Right lobe of liver (tissue), 6 donors: ENCODE measurements at regions not wholly inside any gene's neighbourhood (a gene's known extent, or its start where the extent isn't known, plus 50 kb on each side); places are given as distances from the start of the nearest gene placed in this dataset.

ENCODE experiments used
- ATAC-seq, 4 donors: fragments of 200-7000 bp; cut with Tn5 transposase; one replicate each; pipeline ENCODE4 v1.9.1; 2020; ENCODE audit warnings: mild to moderate bottlenecking in 4 of 4, moderate library complexity in 4 of 4
- DNase-seq, 3 donors: peaks; one replicate each; pipeline ENCODE4 v3.0.0-alpha.2; 2020
- H3K27ac ChIP-seq, 3 donors: fragments of 200-600 bp; one replicate each; pipeline ENCODE4 v1.8.0; 2022
- H3K27me3 ChIP-seq, 2 donors: fragments of 200-600 bp; one replicate each; pipeline ENCODE4 v1.8.0; 2022
- H3K36me3 ChIP-seq, 4 donors: fragments of 200-600 bp; sonication (generic) in 1 of 4; one replicate each; pipeline versions ENCODE4 v1.5.1 to v1.8.0; 2017 to 2022; ENCODE audit warnings: control low read depth in 1 of 4
- H3K4me1 ChIP-seq, 4 donors: fragments of 200-600 bp; sonication (generic) in 1 of 4; one replicate each; pipeline versions ENCODE4 v1.5.1 to v1.8.0; 2017 to 2022; ENCODE audit warnings: control low read depth in 1 of 4
- H3K4me3 ChIP-seq, 3 donors: fragments of 200-600 bp; one replicate each; pipeline ENCODE4 v1.8.0; 2022
- H3K9me3 ChIP-seq, 4 donors: fragments of 200-600 bp; sonication (generic) in 1 of 4; one replicate each; pipeline versions ENCODE4 v1.5.1 to v1.8.0; 2017 to 2022; ENCODE audit warnings: control low read depth in 1 of 4
- POLR2A ChIP-seq: fragments of 450-650 bp; IDR thresholded peaks from one replicate; pipeline ENCODE4 v1.6.1; 2017; ENCODE audit warnings: antibody characterized with exemption, mild to moderate bottlenecking
- WGBS: methylation state at CpG from one replicate; pipeline ENCODE4 v1.1.6; 2018; ENCODE audit warnings: low coverage, low lambda C conversion rate; ENCODE audit not compliant: insufficient coverage; ENCODE audit errors: missing lambda C conversion rate; 5-methylcytosine and 5-hydroxymethylcytosine counted together
- intact Hi-C, 2 donors: fragments of 100-400 bp; cut with DNase I; formaldehyde crosslinking; loops; one replicate each; pipeline versions ENCODE4 v1.11.2 to v1.14.1; 2022
- TF ChIP-seq, protein P1 (sequence below), 4 donors: fragments of 200-600 bp in 3 of 4; fragments of 450-650 bp in 1 of 4; IDR thresholded peaks; one replicate each; pipeline versions ENCODE4 v1.5.1 to v1.8.0; 2016 to 2022; ENCODE audit warnings: antibody characterized with exemption in 4 of 4, mild to moderate bottlenecking in 2 of 4
- donor health status: DM: no; HTN: yes; CAD: no.
- donor health status: DM: no; HTN: no; CAD: no.
- donor health status: DM: no; HTN: no; CAD: no.
- donor health status: DM: no; HTN: yes; CAD: no.
- donor health status: DM: no; HTN: yes; CAD: no.

GRCh38 chr19:13629687-13630357, 123.5 kb upstream of the CACNA1A start:
- ATAC-seq (no peak), DNase-seq (no peak)
- Histone ChIP-seq H3K9me3 (no peaks in the 10 kb centered on the region), H3K27ac (no peak overlapping the region), H3K4me3 (no peak overlapping the region), H3K27me3 (no peaks in the 10 kb centered on the region), H3K36me3 (no peaks in the 10 kb centered on the region), H3K4me1 (no peaks in the 10 kb centered on the region)
- TF ChIP-seq POLR2A, result no peak
- TF ChIP-seq, protein P1, sequence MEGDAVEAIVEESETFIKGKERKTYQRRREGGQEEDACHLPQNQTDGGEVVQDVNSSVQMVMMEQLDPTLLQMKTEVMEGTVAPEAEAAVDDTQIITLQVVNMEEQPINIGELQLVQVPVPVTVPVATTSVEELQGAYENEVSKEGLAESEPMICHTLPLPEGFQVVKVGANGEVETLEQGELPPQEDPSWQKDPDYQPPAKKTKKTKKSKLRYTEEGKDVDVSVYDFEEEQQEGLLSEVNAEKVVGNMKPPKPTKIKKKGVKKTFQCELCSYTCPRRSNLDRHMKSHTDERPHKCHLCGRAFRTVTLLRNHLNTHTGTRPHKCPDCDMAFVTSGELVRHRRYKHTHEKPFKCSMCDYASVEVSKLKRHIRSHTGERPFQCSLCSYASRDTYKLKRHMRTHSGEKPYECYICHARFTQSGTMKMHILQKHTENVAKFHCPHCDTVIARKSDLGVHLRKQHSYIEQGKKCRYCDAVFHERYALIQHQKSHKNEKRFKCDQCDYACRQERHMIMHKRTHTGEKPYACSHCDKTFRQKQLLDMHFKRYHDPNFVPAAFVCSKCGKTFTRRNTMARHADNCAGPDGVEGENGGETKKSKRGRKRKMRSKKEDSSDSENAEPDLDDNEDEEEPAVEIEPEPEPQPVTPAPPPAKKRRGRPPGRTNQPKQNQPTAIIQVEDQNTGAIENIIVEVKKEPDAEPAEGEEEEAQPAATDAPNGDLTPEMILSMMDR (IDR thresholded peaks at IDR 0.05), result no peak
- WGBS, result 62% methylated on average over 5 of the region's 6 CpGs
- intact Hi-C loops, result no loop called here

DNA sequence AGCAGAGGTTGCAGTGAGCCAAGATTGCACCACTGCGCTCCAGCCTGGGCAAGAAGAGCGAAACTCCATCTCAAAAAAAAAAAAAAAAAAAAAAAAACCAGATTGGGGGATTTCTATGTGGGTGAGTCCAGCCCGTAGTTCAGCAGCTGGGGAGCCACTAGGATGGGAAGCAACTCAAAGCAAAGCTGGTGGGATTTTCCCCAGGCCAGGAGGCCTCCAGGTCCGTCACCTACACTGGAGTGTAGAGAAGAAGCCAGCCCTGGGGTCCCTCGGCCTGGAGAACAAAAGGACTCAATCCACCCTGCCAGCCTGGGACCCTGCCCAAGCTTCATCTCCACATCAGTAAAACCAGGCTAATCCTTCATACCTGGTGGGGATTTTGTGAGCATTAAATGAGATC, 121.3 kb upstream of the CACNA1A start:
- no peaks in the 10 kb centered on the region for H3K36me3 ChIP-seq
- intact Hi-C loops, result no loop called here
- no peaks in the 10 kb centered on the region for H3K27me3 ChIP-seq
- ATAC-seq (no peak), DNase-seq (no peak)
- no peak for TF ChIP-seq POLR2A
- TF ChIP-seq, protein P1 (IDR thresholded peaks at IDR 0.05), result no peak
- no peaks in the 10 kb centered on the region for H3K4me1 ChIP-seq
- 63% methylated on average over 5 of the region's 5 CpGs for WGBS
- no peak overlapping the region for H3K27ac ChIP-seq
- no peak overlapping the region for H3K4me3 ChIP-seq
- no peaks in the 10 kb centered on the region for H3K9me3 ChIP-seq

- no peaks in the 10 kb centered on the region for H3K4me1 ChIP-seq
- H3K9me3 ChIP-seq, result no peaks in the 10 kb centered on the region
- H3K4me3 ChIP-seq, result no peak overlapping the region
- no peak for DNase-seq
- no peak overlapping the region for H3K27ac ChIP-seq
- H3K27me3 ChIP-seq, result no peaks in the 10 kb centered on the region
- no peak for ATAC-seq
- TF ChIP-seq, protein P1 (IDR thresholded peaks at IDR 0.05), result no peak
- no peak for TF ChIP-seq POLR2A
- intact Hi-C loops, result no loop called here
- 15% methylated on average over 27 of the region's 28 CpGs for WGBS
- no peaks in the 10 kb centered on the region for H3K36me3 ChIP-seq
Observed at GRCh38 chr19:13623716-13624710, 117.7 kb upstream of the CACNA1A start.

DNA sequence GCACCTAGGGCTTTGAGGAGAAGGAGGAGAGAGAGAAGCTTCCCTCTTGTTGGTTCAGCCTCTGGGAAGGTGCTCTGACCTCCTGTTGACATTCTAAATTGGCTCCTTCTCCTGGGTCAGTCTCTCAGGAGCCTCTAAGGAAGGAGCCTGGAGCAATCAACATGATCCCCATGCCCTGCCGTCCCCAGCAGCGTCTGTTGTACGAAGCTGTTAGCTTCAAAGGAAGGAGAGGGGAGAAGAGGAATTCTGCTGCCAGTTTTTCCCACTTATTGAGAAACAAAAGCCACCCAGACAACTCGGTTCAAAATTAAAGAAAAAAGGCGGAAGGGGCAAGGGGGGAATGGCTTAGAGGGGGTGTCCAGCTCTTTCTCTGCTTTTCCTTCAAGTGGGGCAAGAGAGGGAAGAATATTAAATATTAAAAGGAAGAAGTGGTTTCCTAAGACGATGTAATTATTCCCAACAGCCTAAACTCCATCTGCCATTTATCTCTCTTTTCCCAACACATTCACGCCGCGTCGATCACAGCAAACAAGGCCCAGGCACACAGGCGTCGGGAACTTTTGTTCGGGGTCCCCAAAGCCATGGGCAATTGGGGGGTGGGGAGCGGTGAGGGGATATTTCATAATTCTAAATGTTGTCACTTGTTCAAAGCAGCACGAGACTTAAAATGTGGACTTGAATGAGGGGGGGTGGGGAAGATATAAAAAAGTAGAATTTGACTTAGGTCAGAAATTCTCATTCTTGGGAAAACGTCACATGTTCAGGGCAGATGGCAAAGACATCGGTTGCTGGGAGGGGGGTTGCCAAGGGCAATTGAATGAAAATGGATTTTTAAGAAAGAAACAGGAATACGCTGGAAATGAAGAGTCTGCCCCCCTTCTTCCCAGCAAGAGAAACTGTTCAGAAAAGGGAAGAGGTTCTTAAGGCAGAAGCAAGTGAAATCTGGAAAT, 116.8 kb upstream of the CACNA1A start:
- H3K4me3 ChIP-seq, result no peak overlapping the region
- intact Hi-C loops, result no loop called here
- WGBS, result 27% methylated on average over 18 of the region's 18 CpGs
- no peaks in the 10 kb centered on the region for H3K27me3 ChIP-seq
- H3K27ac ChIP-seq, result no peak overlapping the region
- ATAC-seq (no peak), DNase-seq (no peak)
- no peaks in the 10 kb centered on the region for H3K9me3 ChIP-seq
- TF ChIP-seq, protein P1 (IDR thresholded peaks at IDR 0.05), result no peak
- no peak for TF ChIP-seq POLR2A
- H3K4me1 ChIP-seq, result no peaks in the 10 kb centered on the region
- H3K36me3 ChIP-seq, result no peaks in the 10 kb centered on the region
